Common myeloid progenitor, CD34-positive (primary cell): ENCODE measurements at regions not wholly inside any gene's neighbourhood (a gene's known extent, or its start where the extent isn't known, plus 50 kb on each side); places are given as distances from the start of the nearest gene placed in this dataset.

Experiments used
- CTCF ChIA-PET: fragments of 350-600 bp; sonication (Branson Sonifier 250); formaldehyde crosslinking; loops from one replicate; lab custom pipeline; 2021; ENCODE audit warnings: antibody characterized with exemption; lab: Charles Lee
- POLR2A ChIA-PET: fragments of 350-600 bp; sonication (Branson Sonifier 250); formaldehyde crosslinking; loops from one replicate; lab custom pipeline; 2021; ENCODE audit warnings: antibody characterized with exemption; lab: Charles Lee
- DNase-seq, 3 donors: peaks; one replicate each; pipeline versions ENCODE4 v3.0.0 to v3.0.0-alpha.2; 2013
- H3K27ac ChIP-seq, 2 experiments: 1 replicate in 1 of 2; 2 replicates in 1 of 2; pipeline ENCODE4 v1.7.0; 2013; ENCODE audit warnings: inconsistent platforms in 2 of 2, low read length in 2 of 2, mild to moderate bottlenecking in 2 of 2, low read depth in 1 of 2, moderate library complexity in 1 of 2; ENCODE audit not compliant: severe bottlenecking in 2 of 2, insufficient read depth in 1 of 2, poor library complexity in 1 of 2
- H3K27me3 ChIP-seq, 5 experiments: replicated peaks in 2 of 5; 1 replicate in 3 of 5; 2 replicates in 2 of 5; pipeline versions ENCODE4 v1.6.1 to v1.7.0; 2013; ENCODE audit warnings: low read length in 4 of 5, mild to moderate bottlenecking in 2 of 5, moderate library complexity in 2 of 5, inconsistent platforms in 1 of 5; ENCODE audit not compliant: insufficient read depth in 5 of 5, control insufficient read depth in 4 of 5
- H3K36me3 ChIP-seq, 4 experiments: 1 replicate in 2 of 4; 2 replicates in 2 of 4; pipeline versions ENCODE4 v1.6.1 to v1.7.0; 2013; ENCODE audit warnings: low read length in 3 of 4, control low read depth in 1 of 4, mild to moderate bottlenecking in 1 of 4; ENCODE audit not compliant: control insufficient read depth in 4 of 4, insufficient read depth in 4 of 4
- H3K4me1 ChIP-seq, 4 experiments: 1 replicate in 3 of 4; 2 replicates in 1 of 4; pipeline versions ENCODE4 v1.6.1 to v1.7.1; 2013; ENCODE audit warnings: low read length in 3 of 4, mild to moderate bottlenecking in 3 of 4, control low read depth in 1 of 4, inconsistent platforms in 1 of 4, moderate library complexity in 1 of 4; ENCODE audit not compliant: control insufficient read depth in 4 of 4, insufficient read depth in 4 of 4; ENCODE audit errors: control extremely low read depth in 1 of 4
- H3K4me3 ChIP-seq, 7 experiments: 1 replicate in 4 of 7; 2 replicates in 3 of 7; pipeline versions ENCODE4 v1.5.1 to v1.7.0; 2013; ENCODE audit warnings: mild to moderate bottlenecking in 7 of 7, low read length in 6 of 7, moderate library complexity in 6 of 7, inconsistent platforms in 2 of 7, low read depth in 2 of 7, control low read depth in 1 of 7; ENCODE audit not compliant: insufficient read depth in 4 of 7, control insufficient read depth in 1 of 7; ENCODE audit errors: extremely low read depth in 1 of 7
- H3K9me3 ChIP-seq, 5 experiments: 1 replicate in 4 of 5; 2 replicates in 1 of 5; pipeline versions ENCODE4 v1.6.1 to v1.7.1; 2013; ENCODE audit warnings: low read length in 4 of 5, mild to moderate bottlenecking in 2 of 5, inconsistent platforms in 1 of 5, low read depth in 1 of 5, moderate library complexity in 1 of 5; ENCODE audit not compliant: control insufficient read depth in 4 of 5, insufficient read depth in 2 of 5; ENCODE audit errors: control extremely low read depth in 1 of 5
- WGBS: methylation state at CpG from one replicate; pipeline ENCODE4 v1.1.5; 2013; ENCODE audit not compliant: insufficient coverage; 5-methylcytosine and 5-hydroxymethylcytosine counted together

DNA sequence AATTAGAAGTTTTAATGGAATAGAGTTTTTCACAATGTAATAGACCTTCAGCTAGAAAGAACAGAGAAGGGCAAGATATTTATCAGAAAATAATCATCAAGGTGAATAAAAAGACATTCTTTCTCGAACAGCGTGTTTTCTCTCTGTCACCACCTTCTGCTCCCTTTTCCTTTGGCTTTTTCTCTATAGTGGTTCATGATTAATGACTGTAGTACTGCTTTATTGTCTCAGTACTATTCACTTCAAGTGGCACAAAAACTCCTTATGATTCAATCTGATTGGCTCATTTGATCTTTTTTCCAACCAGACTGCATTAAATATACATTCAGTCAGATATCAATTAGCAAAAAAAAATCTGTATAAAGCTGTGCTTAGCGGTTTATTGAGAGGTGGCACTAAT, 516.0 kb downstream of the OTOL1 start:
- no CpG with 5 or more reads among the region's 3 CpGs for WGBS
- no peak overlapping the region for H3K27ac ChIP-seq
- no peak for DNase-seq
- no peak overlapping the region for H3K4me3 ChIP-seq
- POLR2A ChIA-PET = no interaction called here
- H3K9me3 ChIP-seq = no peaks in the 10 kb centered on the region
- CTCF ChIA-PET = no interaction called here
- H3K4me1 ChIP-seq = no peaks in the 10 kb centered on the region
- H3K27me3 ChIP-seq = no peaks in the 10 kb centered on the region
- no peaks in the 10 kb centered on the region for H3K36me3 ChIP-seq

DNA sequence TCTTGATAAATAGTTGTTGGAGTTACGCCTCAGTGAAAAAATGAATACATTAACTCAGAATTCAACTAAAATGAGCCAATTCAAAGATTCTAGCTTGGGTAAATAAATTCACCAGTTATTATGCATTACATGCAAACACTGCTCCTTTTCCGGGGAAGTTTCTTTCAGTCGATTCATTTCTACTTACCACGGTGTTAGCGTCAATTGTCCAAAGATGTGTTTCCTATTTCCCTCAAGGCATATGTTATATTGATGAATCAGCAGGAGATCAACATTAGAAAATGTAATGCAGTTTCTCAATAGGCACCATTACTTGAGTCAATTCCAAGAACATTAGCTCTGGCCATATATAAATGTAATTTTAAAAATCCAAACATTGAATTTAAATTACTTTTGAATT, 517.7 kb downstream of the OTOL1 start:
- Histone ChIP-seq H3K27me3 (no peaks in the 10 kb centered on the region), H3K27ac (no peak overlapping the region), H3K4me3 (no peak overlapping the region), H3K36me3 (no peaks in the 10 kb centered on the region), H3K9me3 (no peaks in the 10 kb centered on the region), H3K4me1 (no peaks in the 10 kb centered on the region)
- ChIA-PET POLR2A (no interaction called here), CTCF (no interaction called here)
- DNase-seq = no peak
- WGBS = no CpG with 5 or more reads among the region's 5 CpGs

DNA sequence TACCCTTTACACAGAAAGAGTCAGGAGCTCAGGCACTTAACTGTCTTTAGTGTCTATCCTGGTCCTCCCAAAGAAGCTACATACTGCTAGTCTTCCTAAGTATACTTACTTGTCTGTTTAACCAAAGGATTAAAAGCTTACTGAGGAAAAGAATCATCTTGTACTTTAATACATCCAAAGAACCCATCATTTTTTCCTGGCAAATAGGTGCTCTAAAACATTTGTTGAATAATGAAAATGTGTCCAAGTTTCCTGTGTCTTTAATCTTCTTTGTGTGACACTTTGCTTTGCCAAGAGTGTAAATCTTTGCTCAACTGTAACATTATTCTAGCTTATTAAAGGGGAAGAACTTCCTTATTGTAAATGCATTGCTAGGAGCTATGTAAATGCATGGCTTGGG, 519.2 kb downstream of the OTOL1 start:
- POLR2A ChIA-PET = no interaction called here

DNA sequence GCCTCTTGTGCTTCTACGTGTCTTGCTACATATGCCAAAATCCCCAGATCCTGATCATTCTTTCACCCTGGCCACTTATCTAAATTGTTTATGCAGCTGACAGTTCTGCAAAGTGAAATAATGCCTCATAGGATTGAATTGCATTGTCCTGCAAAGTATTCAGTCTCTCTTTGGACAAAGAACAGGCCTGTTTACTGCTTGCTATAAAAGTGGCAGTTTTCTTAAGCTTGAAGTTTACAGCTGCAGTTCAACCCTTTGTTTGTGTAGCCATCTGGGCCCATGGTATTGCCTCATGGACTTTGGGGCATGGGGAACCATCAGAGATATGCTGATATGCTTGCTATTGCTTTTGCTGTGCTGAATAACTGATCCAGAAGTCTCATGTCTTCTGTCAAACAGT, 523.2 kb downstream of the OTOL1 start:
- CTCF ChIA-PET = no interaction called here
- 100% methylated on average over 1 of the region's 1 CpG for WGBS
- Histone ChIP-seq H3K4me3 (no peak overlapping the region), H3K36me3 (no peaks in the 10 kb centered on the region), H3K27ac (no peak overlapping the region), H3K27me3 (no peaks in the 10 kb centered on the region), H3K9me3 (no peaks in the 10 kb centered on the region), H3K4me1 (no peaks in the 10 kb centered on the region)
- POLR2A ChIA-PET = no interaction called here
- DNase-seq = no peak

More for the DNA sequence above, 519.2 kb downstream of the OTOL1 start:
- Histone ChIP-seq H3K4me1 (no peaks in the 10 kb centered on the region), H3K36me3 (no peaks in the 10 kb centered on the region), H3K27me3 (no peaks in the 10 kb centered on the region), H3K4me3 (no peak overlapping the region), H3K9me3 (no peaks in the 10 kb centered on the region), H3K27ac (no peak overlapping the region)
- no peak for DNase-seq
- CTCF ChIA-PET = no interaction called here

DNA sequence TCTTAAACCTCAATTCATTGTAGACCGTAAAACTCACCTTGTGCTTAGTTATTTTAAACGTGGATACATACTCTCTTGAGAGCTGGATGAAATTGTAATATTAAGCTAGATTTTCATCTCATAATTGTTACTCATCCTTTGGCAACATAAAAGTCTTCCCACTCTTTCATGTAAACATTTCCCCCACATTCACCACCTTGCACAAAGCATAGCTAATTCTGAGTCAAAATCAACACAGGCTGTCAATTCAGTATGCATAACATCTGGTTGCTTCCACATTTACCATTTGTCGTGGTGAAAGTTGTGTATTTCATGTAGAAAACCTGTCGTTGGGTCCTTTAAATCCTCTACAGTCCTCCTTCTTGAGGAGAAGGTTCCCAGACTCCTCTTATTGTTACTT, 524.6 kb downstream of the OTOL1 start:
- POLR2A ChIA-PET = no interaction called here
- DNase-seq = no peak
- H3K4me3 ChIP-seq = no peak overlapping the region
- WGBS = no CpG with 5 or more reads among the region's 4 CpGs
- H3K9me3 ChIP-seq = no peaks in the 10 kb centered on the region
- no peak overlapping the region for H3K27ac ChIP-seq
- no peaks in the 10 kb centered on the region for H3K27me3 ChIP-seq
- CTCF ChIA-PET = no interaction called here
- H3K36me3 ChIP-seq = no peaks in the 10 kb centered on the region
- no peaks in the 10 kb centered on the region for H3K4me1 ChIP-seq

DNA sequence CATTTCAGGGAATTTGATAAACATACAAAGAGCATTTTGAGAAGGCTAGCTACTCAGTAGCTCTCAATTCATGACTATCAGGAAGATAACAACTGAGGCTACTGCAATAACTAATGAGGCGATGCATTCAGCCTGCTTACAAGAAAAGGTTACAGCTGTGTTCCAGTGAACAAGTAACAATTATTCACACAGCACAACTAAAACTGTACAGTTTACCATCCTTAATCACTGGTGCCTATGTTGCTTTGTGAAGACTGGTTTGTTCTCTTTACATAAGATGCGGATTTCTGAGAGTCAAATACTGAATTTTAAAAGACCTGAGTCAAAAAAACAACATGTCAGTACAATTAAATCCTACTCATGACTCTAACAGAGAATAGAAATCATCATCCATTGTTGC, 526.3 kb downstream of the OTOL1 start:
- 100% methylated on average over 1 of the region's 2 CpGs for whole genome bisulfite sequencing
- H3K4me3 ChIP-seq = no peak overlapping the region
- no peaks in the 10 kb centered on the region for H3K4me1 ChIP-seq
- ChIA-PET CTCF (no interaction called here), POLR2A (no interaction called here)
- H3K36me3 ChIP-seq = no peaks in the 10 kb centered on the region
- H3K9me3 ChIP-seq = no peaks in the 10 kb centered on the region
- no peak for DNase-seq
- no peaks in the 10 kb centered on the region for H3K27me3 ChIP-seq
- H3K27ac ChIP-seq = no peak overlapping the region

DNA sequence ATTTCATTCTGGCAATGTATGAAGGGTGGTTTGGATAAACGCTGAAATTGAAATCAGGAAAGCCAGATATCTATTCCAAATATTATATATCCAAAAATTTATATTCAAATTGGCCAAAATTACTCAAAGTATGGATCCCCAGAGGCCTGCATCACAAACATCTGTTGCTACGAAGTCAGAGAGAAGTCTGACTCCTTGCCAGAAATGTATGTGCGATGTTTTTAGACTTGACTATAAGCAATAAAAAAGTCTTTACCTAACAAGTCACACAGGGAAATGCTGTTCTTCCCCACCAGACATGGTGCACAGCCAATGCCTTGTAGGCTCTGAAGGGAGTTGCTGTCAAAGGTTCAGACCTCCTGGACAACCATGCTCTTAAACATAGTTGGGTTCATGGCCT, 533.1 kb downstream of the OTOL1 start:
- no peaks in the 10 kb centered on the region for H3K36me3 ChIP-seq
- H3K4me1 ChIP-seq = no peaks in the 10 kb centered on the region
- 100% methylated on average over 2 of the region's 3 CpGs for WGBS
- CTCF ChIA-PET = interaction anchor here (0.9 kb wide), 1 partner anchor 123 kb away, joined by 3 read pairs; no protein-coding TSS in a partner anchor
- DNase-seq = no peak
- no peaks in the 10 kb centered on the region for H3K27me3 ChIP-seq
- H3K27ac ChIP-seq = no peak overlapping the region
- POLR2A ChIA-PET = no interaction called here
- H3K4me3 ChIP-seq = no peak overlapping the region
- no peaks in the 10 kb centered on the region for H3K9me3 ChIP-seq
